T-helper 2 cell treated with Interferon-gamma antibody and Interleukin-4, amounts not matched to agents 100 ng/mL and 5 ng/mL, for 36 hours (primary cell): ENCODE measurements at regions not wholly inside any gene's neighbourhood (a gene's known extent, or its start where the extent isn't known, plus 50 kb on each side); places are given as distances from the start of the nearest gene placed in this dataset.

Source experiments
- intact Hi-C: fragments of 100-400 bp; cut with micrococcal nuclease; formaldehyde crosslinking; loops from one replicate; pipeline ENCODE4 v1.15.1; 2023

DNA sequence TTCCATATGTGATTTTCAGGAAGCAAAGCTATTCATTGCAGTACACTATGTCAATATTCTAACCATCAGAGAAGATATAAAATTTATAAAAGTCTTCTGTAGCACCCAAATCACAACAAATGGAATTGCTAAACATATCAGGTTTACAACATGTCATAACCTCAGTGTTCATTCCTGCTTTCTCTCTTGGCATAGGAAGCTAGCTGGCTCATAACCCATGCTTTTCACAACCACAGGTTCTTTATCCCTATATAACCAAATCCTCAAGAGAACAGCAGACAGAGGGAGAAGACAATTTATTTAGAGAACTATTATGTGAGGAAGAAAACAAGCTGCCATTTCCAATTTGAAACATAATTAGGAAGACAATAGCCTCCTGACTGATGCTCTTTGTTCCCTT lies 997.0 kb upstream of the ACVR2A start:
- intact Hi-C loops: no loop called here

DNA sequence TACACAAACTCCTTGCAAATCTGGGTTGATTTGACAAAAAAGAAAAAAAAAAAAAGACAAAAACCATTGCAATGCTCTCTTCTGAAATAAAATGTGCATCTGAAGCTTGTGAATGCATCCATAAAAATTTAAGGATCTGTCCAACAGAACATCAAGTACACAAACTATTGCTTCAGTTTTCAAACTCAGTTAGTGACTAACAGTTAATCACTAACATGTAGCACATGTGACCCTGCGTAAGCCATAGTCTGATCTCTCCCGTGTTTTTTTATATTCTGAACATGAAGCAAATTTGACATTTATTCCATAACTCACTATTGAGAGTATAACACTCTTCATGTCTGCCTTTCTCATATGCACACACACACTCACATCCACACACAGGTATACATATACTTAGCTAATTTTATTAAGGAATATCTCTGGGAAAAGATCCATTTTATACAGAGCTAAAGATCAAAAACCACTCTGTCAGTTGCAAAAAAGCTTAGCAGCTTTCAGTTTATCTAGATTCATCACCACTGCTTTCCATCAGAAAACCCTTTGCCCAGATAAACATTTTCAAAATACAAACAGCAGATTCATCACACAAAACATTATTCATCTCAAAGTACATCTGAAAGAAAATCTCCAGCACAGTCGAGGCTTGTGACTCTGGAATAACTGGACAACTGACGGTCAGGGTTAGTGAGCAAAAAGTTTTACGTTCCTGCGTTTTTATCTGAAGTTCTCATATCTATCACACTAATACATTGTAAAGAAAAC lies 1000.4 kb upstream of the ACVR2A start:
- intact Hi-C loops: no loop called here

DNA sequence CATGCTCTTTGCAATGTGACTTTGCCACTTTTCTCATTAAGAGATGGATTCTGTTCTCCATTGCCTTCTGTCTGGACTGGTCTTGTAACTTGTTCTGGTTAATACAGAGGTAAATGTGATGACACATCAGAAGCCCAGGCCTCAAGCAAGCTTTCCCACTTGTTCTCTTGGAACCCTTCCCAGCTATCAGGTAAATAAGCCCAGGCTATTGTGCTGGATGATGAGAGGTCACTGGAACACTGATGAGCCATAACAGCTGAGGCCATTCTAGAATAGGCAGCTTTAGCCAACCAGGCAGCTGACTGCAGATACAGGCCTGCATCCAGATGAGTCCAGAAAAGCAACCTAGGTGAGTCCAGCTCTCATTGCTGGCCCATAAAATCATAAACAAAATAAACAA lies 1007.0 kb upstream of the ACVR2A start:
- intact Hi-C loops: no loop called here

DNA sequence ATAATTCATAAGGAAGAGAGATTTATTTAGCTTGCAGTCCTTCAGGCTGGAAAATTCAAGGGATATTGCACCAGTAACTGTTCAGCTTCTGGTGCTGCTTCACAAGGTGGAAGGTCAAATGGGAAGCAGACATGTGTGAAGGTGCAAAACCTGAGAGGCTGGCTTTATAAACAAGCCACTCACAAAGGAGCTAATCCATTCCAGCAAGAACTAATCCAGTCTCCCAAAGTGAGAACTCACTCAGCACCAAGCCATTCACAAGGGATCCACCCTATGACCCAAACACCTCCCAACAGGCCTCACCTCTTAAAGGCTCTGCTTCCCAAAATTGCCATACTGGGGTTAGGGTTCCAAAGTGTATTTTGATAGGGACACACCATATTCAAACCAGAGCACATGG lies 1018.4 kb upstream of the ACVR2A start:
- intact Hi-C loops: no loop called here

DNA sequence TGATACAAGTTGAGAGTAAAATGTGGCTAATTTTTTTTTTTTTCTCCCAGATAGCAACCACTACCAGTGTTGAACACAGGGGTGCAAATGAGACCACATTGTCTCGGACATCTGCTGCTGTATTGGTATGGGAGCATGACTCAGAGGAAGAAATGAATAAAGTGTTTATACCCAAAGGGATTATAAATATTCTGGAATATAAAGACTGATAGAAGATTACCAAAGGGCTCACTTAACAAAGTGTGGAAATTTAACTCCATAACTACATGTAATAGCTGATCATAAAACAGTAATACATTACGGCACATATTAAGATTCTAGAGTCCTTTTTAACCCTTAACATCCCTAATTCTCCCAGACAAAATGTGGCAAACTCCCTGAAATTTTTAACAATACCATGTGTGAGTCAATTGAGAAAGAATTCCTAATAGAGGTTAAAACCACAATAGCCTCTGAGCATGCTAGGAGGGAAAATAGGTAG lies 1023.0 kb upstream of the ACVR2A start:
- intact Hi-C loops: no loop called here

DNA sequence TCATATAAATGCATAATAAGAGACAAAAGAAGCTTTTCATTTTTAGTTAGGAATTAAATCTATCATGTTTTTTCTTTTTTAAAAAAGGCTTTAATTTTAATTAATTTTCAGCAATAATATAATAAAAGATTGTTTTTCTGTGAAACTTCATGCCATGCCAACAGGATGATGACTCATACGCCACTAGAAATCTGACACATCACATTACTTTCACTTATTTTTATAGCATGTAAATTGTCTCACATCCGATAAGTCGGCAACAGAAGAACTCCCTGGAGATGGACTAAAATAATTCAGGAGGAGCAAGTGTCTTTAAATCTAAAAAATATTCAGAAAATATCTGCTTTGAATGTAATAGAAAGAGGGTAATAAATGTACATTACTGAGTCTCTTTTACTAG lies 1024.2 kb upstream of the ACVR2A start:
- intact Hi-C loops: no loop called here

DNA sequence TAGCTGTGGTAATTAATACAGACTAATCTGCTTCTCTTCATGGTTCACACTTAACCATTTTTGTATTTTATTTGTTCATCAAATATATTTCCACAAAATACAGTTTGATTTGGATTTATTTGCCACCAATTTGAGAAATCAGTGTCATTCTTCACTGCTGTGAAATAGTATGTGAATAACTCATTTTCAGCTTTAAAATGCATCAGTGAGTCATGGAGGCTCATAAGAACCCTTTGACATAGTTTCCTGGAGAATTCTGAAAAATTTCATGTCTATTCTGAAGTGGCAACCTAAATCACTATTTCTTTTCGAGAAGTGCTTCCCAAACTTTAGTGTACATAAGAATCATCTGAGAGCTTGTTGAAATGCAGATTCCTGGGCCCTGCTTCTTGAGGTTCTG lies 1026.7 kb upstream of the ACVR2A start:
- intact Hi-C loops: no loop called here

DNA sequence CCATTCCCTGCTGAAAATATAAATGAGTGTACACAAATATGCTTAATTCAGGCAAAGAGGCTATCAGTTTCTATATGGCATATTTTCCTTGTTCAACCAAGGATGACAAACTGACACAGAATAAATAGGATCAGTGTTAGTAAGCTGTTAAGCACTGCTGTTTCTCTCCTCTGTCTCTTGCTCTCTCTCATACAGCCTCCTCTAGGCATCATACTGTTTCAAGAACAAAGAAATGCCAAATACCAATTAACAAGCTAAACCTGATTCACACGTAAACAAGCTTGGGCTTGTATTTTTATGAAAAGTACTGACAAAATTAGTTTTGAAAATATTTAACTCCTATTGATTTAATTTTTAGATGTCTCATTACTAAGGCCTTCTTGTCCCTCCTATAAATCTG lies 1027.2 kb upstream of the ACVR2A start:
- intact Hi-C loops: no loop called here

DNA sequence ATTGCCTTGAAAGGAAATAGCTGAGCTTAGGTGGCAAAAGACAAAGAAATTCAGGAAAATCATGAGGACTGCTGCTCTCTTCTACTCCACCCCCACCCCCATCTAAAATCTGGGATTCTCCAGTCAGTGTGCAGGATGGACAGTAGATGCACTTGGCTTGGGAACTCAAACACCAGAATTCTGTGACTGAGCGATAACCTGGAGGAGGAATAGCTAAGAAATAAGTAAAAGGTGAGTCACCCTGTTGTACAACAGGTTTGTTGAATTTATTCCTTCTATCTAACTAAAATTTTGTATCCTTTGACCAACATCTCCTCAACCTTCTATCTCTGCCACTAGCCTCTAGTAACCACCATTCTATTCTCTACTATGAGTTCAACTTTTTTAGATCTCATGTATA lies 1029.9 kb upstream of the ACVR2A start:
- intact Hi-C loops: no loop called here

DNA sequence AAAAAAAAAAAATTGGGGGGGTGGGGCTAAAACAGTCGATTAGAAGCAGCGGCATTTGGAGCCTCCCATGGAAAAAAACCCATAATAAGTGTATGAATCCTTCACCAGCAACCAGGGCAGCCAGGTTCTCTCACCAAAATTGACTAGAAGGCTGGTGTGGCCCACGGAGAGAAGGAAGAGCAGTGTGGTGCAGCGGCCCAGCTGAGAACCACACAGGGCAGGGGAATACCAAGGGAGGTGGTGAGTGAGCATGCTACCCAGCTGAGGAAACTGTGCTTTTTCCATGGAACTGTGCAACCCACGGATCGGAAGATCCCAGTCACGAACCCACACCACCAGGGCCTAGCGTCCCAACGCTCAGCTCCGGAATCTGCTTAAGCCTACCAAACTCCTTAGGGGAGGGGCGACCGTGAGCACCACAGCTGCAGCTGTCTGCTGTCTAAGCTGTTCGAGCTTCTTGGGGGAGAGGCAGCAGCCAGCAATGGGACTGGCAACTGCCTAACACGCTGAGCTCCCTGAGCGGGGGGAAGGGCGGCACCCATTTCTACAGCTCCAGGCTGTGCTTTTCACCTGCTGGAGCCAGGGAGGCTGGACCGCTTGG lies 1037.2 kb upstream of the ACVR2A start:
- intact Hi-C loops: no loop called here

DNA sequence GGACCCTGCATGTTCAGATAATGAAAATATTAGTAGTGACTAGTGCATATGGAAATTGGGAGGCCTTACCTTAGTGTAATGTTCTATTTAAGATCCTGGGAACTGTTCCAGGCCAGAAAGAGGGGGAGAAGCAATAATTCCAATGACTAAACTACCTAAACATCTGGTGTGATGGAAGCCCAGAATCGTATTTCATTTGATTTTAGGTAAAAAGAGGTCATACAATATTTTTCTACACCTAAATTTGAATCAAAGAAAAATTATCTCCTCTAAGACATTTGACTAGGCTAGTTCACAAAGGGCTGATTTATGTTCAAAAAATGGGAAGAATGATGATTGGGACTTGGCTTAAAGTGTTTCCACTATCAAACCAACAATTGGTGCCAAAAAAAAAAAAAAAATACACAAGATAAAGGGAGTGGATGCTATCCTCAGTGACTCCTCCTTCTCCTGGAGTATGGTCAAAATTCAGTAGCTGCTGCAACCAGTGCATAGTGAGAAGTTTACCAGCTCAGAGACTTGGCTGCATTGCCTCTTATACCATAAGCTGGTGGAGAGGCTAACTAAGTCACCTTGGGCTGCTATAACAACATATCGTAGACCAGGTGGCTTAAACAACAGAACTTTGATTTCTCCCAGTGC lies 1038.3 kb upstream of the ACVR2A start:
- intact Hi-C loops: no loop called here

DNA sequence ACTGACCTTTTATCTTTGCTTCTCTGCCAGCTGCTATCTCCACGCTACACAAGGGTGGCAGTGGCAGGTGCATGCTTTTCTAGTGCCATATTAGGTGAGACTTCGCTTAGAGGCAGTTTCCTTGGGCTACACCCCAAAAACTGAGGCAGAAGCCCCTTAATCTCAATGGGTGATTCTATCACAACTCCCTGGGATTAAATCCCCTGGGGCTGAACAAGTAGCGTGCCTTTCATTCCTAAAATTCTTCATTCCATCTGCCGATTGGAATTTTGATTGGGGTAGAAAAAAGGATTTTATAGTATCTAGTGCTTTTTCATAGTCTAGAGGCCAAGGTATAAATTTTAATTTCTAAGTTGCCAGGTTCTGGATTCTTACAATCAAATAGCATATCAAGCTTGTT lies 1040.5 kb upstream of the ACVR2A start:
- intact Hi-C loops: no loop called here

DNA sequence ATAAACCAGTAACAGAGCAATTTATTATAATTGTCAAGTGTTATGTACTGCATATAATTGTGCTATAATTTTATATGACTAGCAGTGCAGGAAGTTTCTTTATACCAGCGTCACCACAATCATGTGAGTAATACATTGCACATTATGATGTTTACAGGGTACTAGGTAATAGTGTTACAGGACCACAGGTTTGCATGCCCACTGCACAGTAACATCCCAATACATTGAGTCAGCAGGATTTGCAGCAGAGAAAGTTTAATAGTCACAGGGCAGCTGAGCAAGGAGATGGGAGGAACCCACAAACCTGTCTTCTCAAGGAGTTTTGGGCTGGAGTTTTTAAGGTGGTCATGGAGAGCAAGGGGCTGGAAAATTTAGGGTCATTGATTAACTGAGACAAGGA lies 1042.9 kb upstream of the ACVR2A start:
- intact Hi-C loops: no loop called here

DNA sequence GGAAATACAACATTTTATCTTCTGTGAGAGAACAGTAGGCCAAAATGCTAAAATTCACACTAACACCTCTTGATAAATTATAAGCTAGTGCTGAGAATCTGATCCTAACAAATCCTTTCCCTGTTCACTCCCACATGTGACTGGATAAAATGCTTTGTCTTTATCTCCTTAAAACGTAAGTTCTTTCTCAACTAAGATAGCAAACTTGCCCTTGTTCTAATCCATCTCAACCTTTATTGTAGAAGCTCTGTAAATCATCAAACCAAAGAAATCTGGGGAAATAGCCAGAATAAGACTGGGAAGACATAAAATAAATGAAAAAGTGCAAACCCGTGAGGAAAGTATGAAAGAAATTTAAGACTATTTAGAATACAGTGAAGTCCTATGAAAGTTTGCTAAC lies 1058.4 kb upstream of the ACVR2A start:
- intact Hi-C loops: no loop called here

DNA sequence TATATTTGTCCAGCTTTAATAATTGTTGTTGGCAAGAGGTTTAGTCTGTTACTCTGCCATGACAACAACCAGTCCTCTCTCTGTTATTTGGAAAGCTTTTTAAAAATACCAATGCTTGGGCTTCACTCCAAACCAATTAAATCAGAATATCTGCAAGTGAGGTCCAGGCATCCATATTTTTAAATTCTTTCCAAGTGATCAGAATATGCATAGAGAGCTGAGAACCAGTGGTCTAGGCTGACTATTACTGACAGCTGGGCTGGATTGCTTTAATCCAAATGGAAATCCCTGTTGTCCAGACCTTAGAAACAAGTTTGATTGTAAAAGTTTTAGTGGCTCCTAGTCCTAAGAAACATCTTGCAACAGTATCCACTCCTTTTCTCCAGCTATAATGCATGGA lies 1059.7 kb upstream of the ACVR2A start:
- intact Hi-C loops: no loop called here

DNA sequence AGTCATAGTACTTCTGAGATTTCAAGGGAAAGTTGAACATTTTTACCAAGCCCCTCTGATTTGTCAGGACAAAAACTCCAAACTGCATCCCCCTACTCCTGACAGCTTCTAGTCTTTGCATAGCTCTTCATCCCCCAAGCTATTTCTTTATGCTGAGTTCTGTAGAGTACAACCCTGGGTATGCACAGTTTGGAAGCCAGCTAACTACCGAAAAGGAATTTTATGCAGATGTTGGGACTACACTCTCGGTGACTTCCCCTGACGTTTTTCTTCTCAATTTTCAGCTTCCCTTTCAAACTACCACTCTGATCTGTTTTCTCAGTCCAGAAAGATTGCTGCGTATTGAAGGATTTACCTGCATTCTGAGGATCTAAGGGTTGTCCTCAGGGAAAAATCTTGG lies 1060.2 kb upstream of the ACVR2A start:
- intact Hi-C loops: no loop called here

DNA sequence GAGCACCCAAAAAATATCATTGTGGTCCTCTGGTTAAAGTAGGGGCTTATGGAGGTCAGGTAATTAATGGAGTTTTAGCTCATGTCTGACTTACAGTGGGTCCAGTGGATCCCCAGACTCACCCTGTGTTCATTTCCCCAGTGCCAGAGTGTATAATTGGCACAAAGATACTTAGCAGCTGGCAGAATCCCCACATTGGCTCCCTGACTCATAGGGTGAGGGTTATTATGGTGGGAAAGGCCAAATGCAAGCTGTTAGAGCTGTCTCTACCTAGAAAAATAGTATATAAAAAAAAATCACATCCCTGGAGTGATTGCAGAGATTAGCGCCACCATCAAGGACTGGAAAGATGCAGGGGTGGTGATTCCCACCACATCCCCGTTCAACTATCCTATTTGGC lies 1067.6 kb upstream of the ACVR2A start:
- intact Hi-C loops: no loop called here

DNA sequence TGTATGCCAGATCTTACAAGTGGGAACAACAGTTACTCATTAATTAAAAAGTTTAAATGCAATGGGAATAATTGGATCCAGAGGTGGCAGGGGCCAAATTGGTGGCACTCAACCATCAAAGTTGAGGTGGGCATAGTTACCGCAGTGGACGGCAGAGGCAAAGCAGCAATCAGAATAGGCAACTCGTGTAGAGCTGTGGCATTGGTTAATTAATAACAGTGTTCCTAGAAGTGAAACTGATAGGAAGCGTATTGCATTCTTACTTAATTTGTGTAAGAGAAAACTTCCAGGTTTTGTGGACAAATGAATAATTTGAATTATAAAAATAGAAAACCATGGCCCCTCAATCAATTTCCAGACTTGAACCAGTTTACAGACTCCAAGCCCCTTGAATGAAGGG lies 1068.2 kb upstream of the ACVR2A start:
- intact Hi-C loops: no loop called here

DNA sequence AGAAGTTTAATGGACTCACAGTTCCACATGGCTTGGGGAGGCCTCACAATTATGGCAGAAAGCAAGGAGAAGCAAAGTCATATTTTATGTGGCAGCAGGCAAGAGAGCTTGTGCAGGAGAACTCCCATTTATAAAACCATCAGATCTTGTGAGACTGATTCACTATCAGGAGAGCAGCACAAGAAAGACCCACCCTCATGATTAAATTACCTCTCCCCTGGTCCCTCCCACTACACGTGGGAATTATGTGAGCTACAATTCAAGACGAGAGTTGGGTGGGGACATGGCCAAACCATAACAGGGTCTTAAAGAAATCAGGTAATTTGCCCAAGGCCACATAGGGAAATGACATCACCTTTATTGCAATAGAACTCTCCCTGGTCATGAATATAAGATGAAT lies 1073.3 kb upstream of the ACVR2A start:
- intact Hi-C loops: no loop called here

DNA sequence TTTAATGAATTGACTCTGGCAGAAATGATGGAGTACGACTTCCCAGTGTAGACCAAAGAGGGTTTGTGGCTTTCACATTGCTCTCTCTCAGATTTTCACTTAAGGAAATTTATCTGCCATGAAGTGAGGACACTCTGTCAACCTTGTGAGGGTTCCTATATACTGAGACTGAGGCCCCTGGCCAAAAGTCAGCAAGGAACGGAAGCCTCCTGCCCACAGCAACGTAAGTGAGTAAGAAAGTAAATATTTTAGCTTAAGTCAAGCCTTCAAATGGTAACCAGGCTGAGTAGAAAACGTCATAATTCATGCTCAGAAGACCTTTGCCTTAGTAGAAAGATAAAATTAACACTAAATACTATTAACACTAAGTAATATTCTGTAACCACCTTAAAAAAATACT lies 1080.5 kb upstream of the ACVR2A start:
- intact Hi-C loops: no loop called here

DNA sequence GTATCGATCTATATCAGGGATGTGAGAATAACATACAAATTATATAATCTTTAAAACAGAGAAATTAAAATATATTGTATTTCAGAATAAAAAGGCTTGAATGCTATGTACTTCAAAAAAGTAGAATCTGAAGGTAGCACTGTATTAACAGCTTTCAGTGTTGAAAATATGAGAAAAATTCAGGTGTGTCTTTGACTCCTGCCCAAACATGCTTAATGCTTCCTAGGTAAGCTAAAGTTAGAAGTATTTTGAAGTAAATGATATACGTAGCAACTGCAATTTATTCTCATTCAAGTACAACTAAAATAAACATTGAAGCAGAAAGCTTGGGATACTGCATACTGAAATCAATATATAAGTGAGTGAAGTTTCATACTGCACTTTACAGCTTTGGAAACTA lies 1082.0 kb upstream of the ACVR2A start:
- intact Hi-C loops: no loop called here

DNA sequence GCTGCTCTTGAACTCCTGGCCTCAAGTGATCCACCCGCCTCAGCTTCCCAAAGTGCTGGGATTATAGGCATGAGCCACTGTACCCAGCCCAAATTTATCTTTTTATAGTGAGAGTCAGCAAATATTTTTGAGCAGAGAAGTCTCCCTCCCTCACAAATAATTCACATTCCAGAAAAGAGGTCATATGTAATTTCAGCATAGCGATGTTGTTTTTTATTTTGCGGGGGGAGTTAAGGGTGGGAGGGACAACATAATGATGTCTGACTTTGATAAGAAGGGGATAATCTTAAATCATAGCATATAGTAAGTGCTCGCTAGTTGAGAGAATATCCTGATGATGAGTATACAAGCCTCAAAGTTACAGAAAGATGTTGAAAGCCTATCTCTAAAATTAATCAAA lies 1090.2 kb upstream of the ACVR2A start:
- intact Hi-C loops: no loop called here

DNA sequence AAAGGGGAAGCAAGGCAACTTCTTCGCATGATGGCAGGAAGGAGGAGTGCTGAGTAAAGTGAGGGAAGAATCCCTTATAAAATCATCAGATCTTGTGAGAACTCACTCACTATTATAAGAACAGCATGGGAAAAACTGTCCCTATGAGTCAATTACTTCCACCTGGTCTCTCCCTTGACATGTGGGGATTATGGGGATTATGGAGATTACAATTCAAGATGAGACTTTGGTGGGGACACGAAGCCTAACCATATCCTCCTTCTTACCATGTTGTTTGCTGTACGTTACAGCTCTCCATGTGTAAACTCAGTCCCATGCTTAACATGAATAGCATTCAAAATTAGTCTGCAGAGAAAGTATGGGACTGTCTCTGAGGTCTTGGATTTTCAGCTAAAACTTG lies 1096.8 kb upstream of the ACVR2A start:
- intact Hi-C loops: no loop called here
